HG02870 (cell line): ENCODE measurements at regions not wholly inside any gene's neighbourhood (a gene's known extent, or its start where the extent isn't known, plus 50 kb on each side); places are given as distances from the start of the nearest gene placed in this dataset.
"Not testable (repeated sequence)": the region's sequence is repeated elsewhere in the genome, so short reads cannot be mapped to it uniquely, and the experiment has no call there.

Experiments
- ATAC-seq: cut with Tn5 transposase; IDR thresholded peaks from one replicate; pipeline ENCODE4 v1.9.1; 2021; ENCODE audit warnings: mild to moderate bottlenecking, moderate library complexity; ENCODE audit not compliant: unreplicated experiment

- ATAC-seq: no peak
Observed at GRCh38 chr7:12456506-12456905, 52.8 kb upstream of the VWDE start.

GRCh38 chr7:12458520-12459131 is 55.0 kb upstream of the VWDE start:
- ATAC-seq: peak; percentile 99

GRCh38 chr7:12467837-12468236 is 64.2 kb upstream of the VWDE start:
- no peak for ATAC-seq

GRCh38 chr7:12469568-12469967 is 65.9 kb upstream of the VWDE start:
- no peak for ATAC-seq

- ATAC-seq: no peak
Observed at GRCh38 chr7:12470930-12471329, 67.3 kb upstream of the VWDE start.

- no peak for ATAC-seq
Observed at GRCh38 chr7:12474035-12474434, 70.4 kb upstream of the VWDE start.

- ATAC-seq: no peak
Observed at GRCh38 chr7:12475362-12476063, 71.8 kb upstream of the VWDE start.

GRCh38 chr7:12477620-12478019 is 74.0 kb upstream of the VWDE start:
- no peak for ATAC-seq

- peak; percentile 80 for ATAC-seq
Observed at GRCh38 chr7:12481722-12482121, 78.1 kb upstream of the VWDE start.

GRCh38 chr7:12485845-12486244 is 82.2 kb upstream of the VWDE start:
- no peak for ATAC-seq

- no peak for ATAC-seq
Observed at GRCh38 chr7:12488341-12488740, 82.2 kb upstream of the SCIN start.

GRCh38 chr7:12490107-12490688 is 80.3 kb upstream of the SCIN start:
- no peak for ATAC-seq

- ATAC-seq: no peak
Observed at GRCh38 chr7:12490940-12491339, 79.6 kb upstream of the SCIN start.

GRCh38 chr7:12491526-12491925 is 79.0 kb upstream of the SCIN start:
- ATAC-seq: no peak

GRCh38 chr7:12493407-12493806 is 77.1 kb upstream of the SCIN start:
- no peak for ATAC-seq

- ATAC-seq: no peak
Observed at GRCh38 chr7:12493863-12494686, 76.4 kb upstream of the SCIN start.

GRCh38 chr7:12494687-12495024 is 75.9 kb upstream of the SCIN start:
- no peak for ATAC-seq

- not testable (repeated sequence) for ATAC-seq
Observed at GRCh38 chr7:12496901-12497674, 73.4 kb upstream of the SCIN start.

GRCh38 chr7:12504149-12504548 is 66.4 kb upstream of the SCIN start:
- no peak for ATAC-seq

GRCh38 chr7:12508005-12508404 is 62.5 kb upstream of the SCIN start:
- no peak for ATAC-seq

- ATAC-seq: no peak
Observed at GRCh38 chr7:12508554-12508953, 62.0 kb upstream of the SCIN start.
